Esophagus muscularis mucosa (tissue), 4 donors: ENCODE measurements at regions not wholly inside any gene's neighbourhood (a gene's known extent, or its start where the extent isn't known, plus 50 kb on each side); places are given as distances from the start of the nearest gene placed in this dataset.

Source experiments
- DNase-seq: peaks from one replicate; pipeline ENCODE4 v3.0.0-alpha.2; 2017; ENCODE audit errors: extremely low spot score
- H3K27ac ChIP-seq, 4 donors: fragments of 200-600 bp; sonication (generic); replicated peaks in 1 of 4; 1 replicate in 3 of 4; 2 replicates in 1 of 4; pipeline ENCODE4 v1.5.1; 2016 to 2019; ENCODE audit warnings: mild to moderate bottlenecking in 1 of 4
- H3K27me3 ChIP-seq, 4 donors: fragments of 200-600 bp; sonication (generic); one replicate each; pipeline versions ENCODE4 v1.5.1 to v1.6.0; 2016 to 2019
- H3K36me3 ChIP-seq, 4 donors: fragments of 200-600 bp; sonication (generic); one replicate each; pipeline ENCODE4 v1.5.1; 2016 to 2019
- H3K4me1 ChIP-seq, 4 donors: fragments of 200-600 bp; sonication (generic); one replicate each; pipeline ENCODE4 v1.5.1; 2016 to 2019
- H3K4me3 ChIP-seq, 4 donors: fragments of 200-600 bp; sonication (generic); 1 replicate in 2 of 4; 2 replicates in 2 of 4; pipeline ENCODE4 v1.5.1; 2016 to 2019; ENCODE audit warnings: mild to moderate bottlenecking in 4 of 4, moderate library complexity in 1 of 4
- H3K9me3 ChIP-seq, 4 donors: fragments of 200-600 bp; sonication (generic); 1 replicate in 3 of 4; 2 replicates in 1 of 4; pipeline ENCODE4 v1.5.1; 2016 to 2019
- CTCF ChIP-seq, 3 experiments: fragments of 200-600 bp in 2 of 3; fragments of 450-650 bp in 1 of 3; sonication (generic) in 2 of 3; IDR thresholded peaks; one replicate each; pipeline ENCODE4 v1.5.1; 2017 to 2019; ENCODE audit warnings: antibody characterized with exemption in 3 of 3, mild to moderate bottlenecking in 2 of 3, moderate library complexity in 1 of 3
- EP300 ChIP-seq: sonication (generic); formaldehyde crosslinking; IDR thresholded peaks from one replicate; pipeline ENCODE4 v1.6.1; 2017; ENCODE audit warnings: antibody characterized with exemption
- POLR2A ChIP-seq: fragments of 450-650 bp; IDR thresholded peaks from one replicate; pipeline ENCODE4 v1.6.1; 2017; ENCODE audit warnings: antibody characterized with exemption, moderate library complexity, mild to moderate bottlenecking, low read depth
- POLR2AphosphoS5 ChIP-seq, 2 donors: sonication (generic); formaldehyde crosslinking; IDR thresholded peaks; one replicate each; pipeline ENCODE4 v1.6.1; 2017; ENCODE audit warnings: antibody characterized with exemption in 2 of 2
- WGBS: methylation state at CpG from one replicate; pipeline ENCODE4 v1.1.5; 2018; 5-methylcytosine and 5-hydroxymethylcytosine counted together
- intact Hi-C: fragments of 100-400 bp; cut with DNase I; formaldehyde crosslinking; loops from one replicate; pipeline ENCODE4 v1.15.1; 2023

GRCh38 chr12:59972905-59973304 lies 377.1 kb downstream of the SLC16A7 start:
- H3K9me3 ChIP-seq, result no peaks in the 10 kb centered on the region
- intact Hi-C loops, result no loop called here
- H3K36me3 ChIP-seq, result no peaks in the 10 kb centered on the region
- DNase-seq, result no peak
- TF ChIP-seq EP300, result no peak
- H3K27me3 ChIP-seq, result no peaks in the 10 kb centered on the region
- H3K27ac ChIP-seq, result no peak overlapping the region
- 74% methylated on average over 4 of the region's 4 CpGs for WGBS
- H3K4me3 ChIP-seq, result no peak overlapping the region
- no peaks in the 10 kb centered on the region for H3K4me1 ChIP-seq

DNA sequence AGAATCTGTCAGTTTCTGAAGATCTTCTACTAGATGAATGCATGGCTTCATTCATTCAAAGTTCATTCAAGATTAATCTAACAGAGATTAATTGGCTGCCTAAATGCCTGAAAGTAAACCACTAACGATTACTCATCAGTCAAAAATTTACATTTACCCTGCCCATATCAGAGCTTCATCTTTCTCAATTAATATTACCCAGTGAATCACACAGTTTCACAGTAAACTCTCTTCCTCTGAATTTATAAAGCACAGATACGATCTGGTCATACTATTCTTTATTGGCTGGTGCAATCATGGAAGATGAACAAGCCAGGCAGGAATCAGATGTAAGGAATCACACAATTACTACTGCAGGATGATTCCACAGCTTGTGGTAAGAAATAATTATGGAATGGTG lies 377.7 kb downstream of the SLC16A7 start:
- DNase-seq, result no peak
- Histone ChIP-seq H3K4me3 (no peak overlapping the region), H3K9me3 (no peaks in the 10 kb centered on the region), H3K27ac (no peak overlapping the region), H3K4me1 (no peaks in the 10 kb centered on the region), H3K36me3 (no peaks in the 10 kb centered on the region), H3K27me3 (no peaks in the 10 kb centered on the region)
- intact Hi-C loops, result no loop called here
- TF ChIP-seq CTCF (IDR thresholded peaks at IDR 0.05) (no peak), EP300 (no peak), POLR2A (no peak), POLR2AphosphoS5 (IDR thresholded peaks at IDR 0.05) (no peak)
- WGBS, result 74% methylated on average over 2 of the region's 2 CpGs

DNA sequence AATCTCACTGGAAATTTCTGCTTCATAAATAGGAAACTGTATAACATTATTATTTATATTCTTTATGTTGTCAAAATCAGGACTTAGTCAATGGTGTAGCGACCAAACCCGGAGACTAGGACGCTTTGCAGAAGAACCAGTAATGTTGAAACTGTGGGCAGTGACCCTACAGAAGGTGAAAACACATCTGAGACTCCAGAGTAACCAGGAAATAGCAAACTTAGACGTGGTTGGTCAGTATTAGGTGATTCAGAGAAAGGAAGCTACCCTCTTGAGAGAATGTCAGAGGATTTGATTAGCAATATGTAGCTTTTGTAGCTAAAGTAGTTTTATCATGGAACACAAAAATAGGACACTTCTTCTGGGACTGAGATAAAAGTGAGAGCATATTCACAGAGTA lies 381.9 kb downstream of the SLC16A7 start:
- Histone ChIP-seq H3K36me3 (no peaks in the 10 kb centered on the region), H3K27ac (no peak overlapping the region), H3K4me1 (no peaks in the 10 kb centered on the region), H3K27me3 (no peaks in the 10 kb centered on the region), H3K9me3 (no peaks in the 10 kb centered on the region), H3K4me3 (no peak overlapping the region)
- TF ChIP-seq EP300 (no peak), CTCF (IDR thresholded peaks at IDR 0.05) (no peak), POLR2AphosphoS5 (IDR thresholded peaks at IDR 0.05) (no peak), POLR2A (no peak)
- WGBS, result 63% methylated on average over 4 of the region's 4 CpGs
- intact Hi-C loops, result no loop called here
- no peak for DNase-seq

DNA sequence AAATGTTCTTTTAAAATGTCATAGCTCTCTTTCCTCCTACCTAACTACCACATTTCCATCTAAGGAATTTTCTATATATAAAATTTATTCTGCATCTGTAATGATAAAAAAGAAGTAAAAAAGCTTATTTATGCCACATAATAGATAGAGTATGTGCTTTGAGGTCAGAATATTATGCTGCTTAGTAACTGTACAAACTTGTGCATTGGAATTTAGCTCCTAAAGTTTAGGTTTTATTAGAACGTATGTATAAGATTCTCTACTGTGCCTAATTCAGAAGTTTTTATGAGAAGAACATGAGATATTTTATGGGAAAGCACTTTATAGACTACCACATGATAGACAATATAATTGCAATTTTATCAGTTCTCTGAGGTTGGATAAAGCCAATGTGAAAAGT lies 384.6 kb downstream of the SLC16A7 start:
- no peak for DNase-seq
- Histone ChIP-seq H3K36me3 (no peaks in the 10 kb centered on the region), H3K4me3 (no peak overlapping the region), H3K27me3 (no peaks in the 10 kb centered on the region), H3K4me1 (no peaks in the 10 kb centered on the region), H3K27ac (no peak overlapping the region), H3K9me3 (no peaks in the 10 kb centered on the region)
- no peak for TF ChIP-seq CTCF (IDR thresholded peaks at IDR 0.05)
- no peak for TF ChIP-seq EP300
- no peak for TF ChIP-seq POLR2AphosphoS5 (IDR thresholded peaks at IDR 0.05)
- TF ChIP-seq POLR2A, result no peak
- intact Hi-C loops, result no loop called here
- 75% methylated on average over 1 of the region's 1 CpG for WGBS

DNA sequence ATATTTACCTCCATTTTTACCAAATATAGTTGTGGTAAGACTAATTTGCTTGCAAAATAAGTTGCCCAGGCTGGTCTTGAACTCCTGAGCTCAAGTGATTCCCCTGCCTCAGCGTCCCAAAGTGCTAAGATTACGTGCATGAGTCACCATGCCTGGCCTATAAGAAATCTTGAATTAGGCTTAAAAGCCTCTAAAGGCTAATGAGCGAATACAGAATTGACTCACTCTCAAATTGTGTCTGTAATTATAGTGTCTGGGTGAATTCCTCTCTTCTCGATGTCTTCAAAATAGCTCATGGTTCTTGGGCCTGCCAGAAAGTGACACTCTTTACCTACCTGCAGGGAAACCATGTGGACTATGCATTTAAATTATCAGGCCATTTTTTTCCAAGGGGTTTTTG lies 403.5 kb downstream of the SLC16A7 start:
- Histone ChIP-seq H3K36me3 (no peaks in the 10 kb centered on the region), H3K4me1 (no peaks in the 10 kb centered on the region), H3K9me3 (peaks cover 0 to 9% (median 0%) of the 10 kb centered on the region in 4 donors), H3K27me3 (no peaks in the 10 kb centered on the region), H3K27ac (no peak overlapping the region), H3K4me3 (no peak overlapping the region)
- intact Hi-C loops, result no loop called here
- TF ChIP-seq CTCF (IDR thresholded peaks at IDR 0.05) (no peak), EP300 (no peak), POLR2A (no peak)
- DNase-seq, result no peak
- WGBS, result 87% methylated on average over 4 of the region's 4 CpGs
